HUDEP-2 (cell line): ENCODE measurements at regions not wholly inside any gene's neighbourhood (a gene's known extent, or its start where the extent isn't known, plus 50 kb on each side); places are given as distances from the start of the nearest gene placed in this dataset.
A peak's percentile ranks its signal among the peaks of the same experiment; 100 is the strongest.

Experiments used
- DNase-seq, 76 experiments: peaks; one replicate each; lab custom pipeline; 2025; ENCODE audit not compliant: unreplicated experiment in 76 of 76; lab: John Stamatoyannopoulos, UW

DNA sequence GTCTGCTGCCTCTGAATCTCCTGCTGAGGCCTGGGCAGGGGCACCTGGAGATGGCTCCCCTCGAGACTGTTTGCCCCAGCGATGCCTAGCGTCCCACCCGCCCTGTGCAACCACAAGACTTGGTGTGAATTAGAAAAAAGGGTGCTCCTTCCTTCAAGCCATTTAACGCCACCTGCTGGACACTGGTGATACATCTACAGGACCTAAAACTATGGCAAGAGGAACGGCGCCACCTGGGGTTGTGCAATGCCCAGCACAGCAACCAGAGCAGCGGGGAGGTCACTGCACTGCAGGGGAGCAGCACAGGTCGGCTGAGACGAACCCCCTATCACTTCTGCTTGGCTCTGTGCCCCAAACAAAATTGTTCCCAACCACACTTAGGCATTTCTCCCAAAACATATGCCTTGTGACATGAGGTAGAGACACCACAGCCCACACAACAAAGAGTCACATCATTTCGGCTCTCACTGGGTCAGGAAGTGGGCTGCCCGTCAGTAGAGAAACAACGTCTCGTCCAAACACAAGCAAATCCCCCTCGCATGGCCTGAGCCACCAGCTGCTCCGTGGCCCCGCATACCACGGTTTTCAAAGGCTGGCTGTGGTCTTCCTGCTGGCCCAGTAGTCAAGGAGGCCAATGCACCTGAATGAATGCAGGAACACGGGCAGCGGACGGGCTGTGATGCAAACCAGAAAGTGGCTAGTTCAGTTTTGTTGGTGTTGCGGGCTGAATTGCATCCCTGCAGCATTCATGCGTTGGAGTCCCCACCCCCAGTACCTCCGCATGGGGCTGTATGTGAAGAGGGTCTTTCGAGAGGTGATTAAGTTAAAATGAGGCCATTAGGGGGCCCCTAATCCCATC lies 171.9 kb downstream of the SHANK2 start:
- peak in 65 of 76 experiments; percentile 7 to 82 (median 41) for DNase-seq

- no peak for DNase-seq
Measured at GRCh38 chr11:71079795-71080194, 172.6 kb downstream of the SHANK2 start.

DNA sequence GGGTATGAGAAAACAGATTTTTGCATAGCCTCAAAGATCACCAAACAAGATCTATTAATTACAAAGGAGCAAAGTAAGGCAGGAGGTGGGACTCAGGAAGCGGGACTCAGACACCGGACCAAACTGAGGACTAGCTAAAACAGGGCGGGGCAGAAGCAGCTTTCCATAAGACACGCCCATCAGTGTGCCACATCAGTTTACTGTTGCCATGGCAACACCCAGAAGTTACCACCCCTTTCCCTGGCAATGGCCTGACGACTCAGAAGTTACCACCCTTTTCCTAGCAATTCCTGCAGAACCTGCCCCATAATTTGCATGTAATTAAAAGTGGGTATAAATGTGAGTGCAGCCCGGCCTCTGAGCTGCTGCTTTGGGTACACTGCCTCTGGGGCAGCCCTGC lies 173.9 kb downstream of the SHANK2 start:
- peak in 7 of 76 experiments; percentile 1 to 22 (median 6) for DNase-seq

- DNase-seq: no peak
Measured at GRCh38 chr11:71076525-71077304, 175.7 kb downstream of the SHANK2 start.

GRCh38 chr11:71075871-71076420 lies 176.4 kb downstream of the SHANK2 start:
- DNase-seq: no peak

DNA sequence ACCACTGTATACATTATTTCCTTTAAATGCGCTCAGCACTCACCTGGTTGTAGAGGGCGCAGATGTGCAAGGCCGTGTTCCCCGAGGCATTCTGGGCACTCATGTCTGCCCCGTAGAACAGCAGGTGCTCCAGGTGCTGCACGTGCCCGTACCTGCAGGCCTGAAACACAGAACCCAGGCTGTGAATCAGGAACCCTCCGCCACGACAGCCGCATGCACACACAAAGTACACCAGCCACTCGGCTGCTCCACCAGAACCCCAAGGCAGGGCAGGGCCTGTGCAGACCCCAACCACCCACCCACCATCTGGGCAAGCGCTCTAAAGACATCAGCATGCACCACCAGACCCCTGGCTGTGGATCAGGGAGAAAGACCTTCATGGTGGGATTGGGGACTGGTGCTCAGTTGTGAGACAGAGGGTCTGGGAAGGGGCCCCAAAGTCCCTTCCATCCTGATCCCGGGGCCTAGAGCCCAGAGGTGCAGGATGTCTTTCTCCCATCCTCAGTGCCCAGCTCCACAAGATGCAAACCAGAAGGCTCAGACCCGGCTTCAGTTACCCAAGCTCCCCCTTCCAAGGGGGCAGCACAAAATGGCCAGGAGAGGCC lies 177.2 kb downstream of the SHANK2 start:
- no peak for DNase-seq

- DNase-seq: no peak
Measured at GRCh38 chr11:71071736-71072509, 180.5 kb downstream of the SHANK2 start.

DNA sequence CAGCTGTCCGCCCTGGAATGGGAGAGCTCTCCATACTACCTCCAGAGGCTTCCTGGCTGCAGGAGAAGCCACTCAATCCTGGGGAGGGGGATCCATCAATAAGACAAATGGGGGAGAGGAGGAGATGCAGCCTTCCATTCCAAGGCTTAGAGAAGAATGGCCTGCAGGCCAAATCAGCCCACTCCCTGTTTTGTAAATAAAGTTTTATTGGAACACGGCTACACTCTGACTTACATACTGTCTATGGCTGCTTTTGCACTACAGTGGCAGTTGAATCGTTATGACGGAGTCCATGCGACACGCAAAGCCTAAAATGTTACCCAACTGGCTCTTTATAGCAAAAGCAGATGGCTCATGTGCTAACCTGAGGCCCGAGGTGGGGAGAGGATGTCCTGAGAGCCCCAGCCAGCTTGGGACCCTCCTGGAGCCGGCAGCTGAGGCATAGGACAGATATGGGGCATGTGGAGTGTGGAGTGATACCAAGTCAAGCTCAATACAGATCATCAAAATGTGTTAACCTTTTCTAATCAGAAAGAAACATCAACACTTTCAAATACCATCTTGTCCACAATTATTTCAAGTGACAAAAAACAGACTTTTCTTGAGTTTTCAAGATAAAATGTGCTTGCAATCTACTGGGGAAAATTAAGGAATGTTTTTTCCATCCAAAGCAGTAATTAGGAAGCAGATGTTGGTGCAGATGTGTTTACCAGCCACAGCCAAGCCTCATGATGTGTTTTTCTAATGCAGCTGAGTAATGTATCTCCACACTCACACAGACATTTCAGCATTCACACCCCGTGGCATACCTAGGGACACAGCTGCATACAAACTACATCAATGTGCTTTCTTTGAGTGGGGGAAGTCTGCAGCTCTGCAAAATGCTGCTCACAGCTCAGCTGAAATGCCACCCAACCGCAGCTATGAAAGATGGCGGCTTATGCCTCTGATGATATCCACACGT lies 181.6 kb downstream of the SHANK2 start:
- no peak for DNase-seq

GRCh38 chr11:71068963-71069362 lies 183.4 kb downstream of the SHANK2 start:
- DNase-seq: no peak

- no peak for DNase-seq
Measured at GRCh38 chr11:71067753-71068152, 184.6 kb downstream of the SHANK2 start.

- no peak for DNase-seq
Measured at GRCh38 chr11:71066311-71066710, 186.1 kb downstream of the SHANK2 start.

GRCh38 chr11:71065841-71066240 lies 186.5 kb downstream of the SHANK2 start:
- DNase-seq: no peak

- no peak for DNase-seq
Measured at GRCh38 chr11:71064702-71065515, 187.5 kb downstream of the SHANK2 start.

- no peak for DNase-seq
Measured at GRCh38 chr11:71064183-71064582, 188.2 kb downstream of the SHANK2 start.

- DNase-seq: no peak
Measured at GRCh38 chr11:71063129-71063528, 189.2 kb downstream of the SHANK2 start.

- DNase-seq: no peak
Measured at GRCh38 chr11:71062199-71062598, 190.2 kb downstream of the SHANK2 start.

GRCh38 chr11:71060391-71060791 lies 192.0 kb downstream of the SHANK2 start:
- no peak for DNase-seq

DNA sequence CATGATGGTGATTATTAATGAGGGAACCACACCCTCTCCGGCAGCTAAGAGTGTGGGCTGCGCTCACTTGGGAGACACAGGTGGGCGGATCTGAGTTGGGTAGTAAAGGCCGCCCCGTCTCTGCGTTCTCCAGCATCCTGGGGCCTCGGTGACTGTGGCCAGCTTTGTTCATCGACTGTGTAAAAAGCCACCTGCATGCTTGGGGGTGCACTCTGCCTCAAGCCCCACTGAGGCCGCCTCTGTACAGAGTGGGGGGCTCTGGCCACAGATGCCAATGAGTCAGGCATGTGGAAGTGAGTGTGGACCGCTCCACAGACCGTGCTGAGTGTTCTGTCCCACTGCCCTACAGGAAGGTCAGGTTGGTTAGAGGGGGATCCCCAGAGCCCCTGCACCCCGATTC lies 192.7 kb downstream of the SHANK2 start:
- no peak for DNase-seq
